ENCODE measurements at regions not wholly inside any gene's neighbourhood (a gene's known extent, or its start where the extent isn't known, plus 50 kb on each side); places are given as distances from the start of the nearest gene placed in this dataset.

- no peak for ATAC-seq
- no peak overlapping the region for H3K4me3 Mint-ChIP-seq
- no peaks in the 10 kb centered on the region for H3K4me1 Mint-ChIP-seq (ENCODE audit: low read depth)
- TF ChIP-seq, protein P1, sequence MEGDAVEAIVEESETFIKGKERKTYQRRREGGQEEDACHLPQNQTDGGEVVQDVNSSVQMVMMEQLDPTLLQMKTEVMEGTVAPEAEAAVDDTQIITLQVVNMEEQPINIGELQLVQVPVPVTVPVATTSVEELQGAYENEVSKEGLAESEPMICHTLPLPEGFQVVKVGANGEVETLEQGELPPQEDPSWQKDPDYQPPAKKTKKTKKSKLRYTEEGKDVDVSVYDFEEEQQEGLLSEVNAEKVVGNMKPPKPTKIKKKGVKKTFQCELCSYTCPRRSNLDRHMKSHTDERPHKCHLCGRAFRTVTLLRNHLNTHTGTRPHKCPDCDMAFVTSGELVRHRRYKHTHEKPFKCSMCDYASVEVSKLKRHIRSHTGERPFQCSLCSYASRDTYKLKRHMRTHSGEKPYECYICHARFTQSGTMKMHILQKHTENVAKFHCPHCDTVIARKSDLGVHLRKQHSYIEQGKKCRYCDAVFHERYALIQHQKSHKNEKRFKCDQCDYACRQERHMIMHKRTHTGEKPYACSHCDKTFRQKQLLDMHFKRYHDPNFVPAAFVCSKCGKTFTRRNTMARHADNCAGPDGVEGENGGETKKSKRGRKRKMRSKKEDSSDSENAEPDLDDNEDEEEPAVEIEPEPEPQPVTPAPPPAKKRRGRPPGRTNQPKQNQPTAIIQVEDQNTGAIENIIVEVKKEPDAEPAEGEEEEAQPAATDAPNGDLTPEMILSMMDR (IDR thresholded peaks at IDR 0.05), result no peak
- no peak overlapping the region for H3K27ac Mint-ChIP-seq
- H3K27me3 Mint-ChIP-seq, result no peaks in the 10 kb centered on the region
- no peak for DNase-seq
- peaks cover 26% of the 10 kb centered on the region for H3K9me3 Mint-ChIP-seq
- POLR2A ChIA-PET, result no interaction called here
- CTCF ChIA-PET, result interaction anchor here (1.2 to 1.6 kb wide), 2 partner anchors 13 to 73 kb away, joined by 3 read pairs; no protein-coding TSS in a partner anchor
- intact Hi-C loops (cut with micrococcal nuclease), result no loop called here
- peaks cover 1% of the 10 kb centered on the region for H3K36me3 Mint-ChIP-seq (ENCODE audit: low read depth)
Measured at GRCh38 chr1:219342836-219343235, 169.2 kb downstream of the LYPLAL1 start.

GRCh38 chr1:219340796-219341195, 167.1 kb downstream of the LYPLAL1 start:
- no peak for ATAC-seq
- Mint-ChIP-seq H3K27ac (no peak overlapping the region), H3K27me3 (no peaks in the 10 kb centered on the region), H3K4me1 (ENCODE audit: low read depth) (no peaks in the 10 kb centered on the region), H3K4me3 (no peak overlapping the region), H3K9me3 (peaks cover 14% of the 10 kb centered on the region), H3K36me3 (ENCODE audit: low read depth) (peaks cover 1% of the 10 kb centered on the region)
- CTCF ChIA-PET, result no interaction called here
- TF ChIP-seq, protein P1 (IDR thresholded peaks at IDR 0.05), result no peak
- no peak for DNase-seq
- POLR2A ChIA-PET, result no interaction called here
- intact Hi-C loops (cut with micrococcal nuclease), result no loop called here

- no peak overlapping the region for H3K27ac Mint-ChIP-seq
- TF ChIP-seq, protein P1 (IDR thresholded peaks at IDR 0.05), result no peak
- POLR2A ChIA-PET, result no interaction called here
- intact Hi-C loops (cut with micrococcal nuclease), result no loop called here
- H3K4me1 Mint-ChIP-seq (ENCODE audit: low read depth), result no peaks in the 10 kb centered on the region
- H3K27me3 Mint-ChIP-seq, result no peaks in the 10 kb centered on the region
- no peak for ATAC-seq
- peaks cover 5% of the 10 kb centered on the region for H3K9me3 Mint-ChIP-seq
- no peaks in the 10 kb centered on the region for H3K36me3 Mint-ChIP-seq (ENCODE audit: low read depth)
- no peak overlapping the region for H3K4me3 Mint-ChIP-seq
- no peak for DNase-seq
- CTCF ChIA-PET, result interaction anchor here (1.3 to 1.5 kb wide), 2 partner anchors 9 kb away, joined by 3 read pairs; no protein-coding TSS in a partner anchor
Measured at GRCh38 chr1:219339466-219339865, 165.8 kb downstream of the LYPLAL1 start.

DNA sequence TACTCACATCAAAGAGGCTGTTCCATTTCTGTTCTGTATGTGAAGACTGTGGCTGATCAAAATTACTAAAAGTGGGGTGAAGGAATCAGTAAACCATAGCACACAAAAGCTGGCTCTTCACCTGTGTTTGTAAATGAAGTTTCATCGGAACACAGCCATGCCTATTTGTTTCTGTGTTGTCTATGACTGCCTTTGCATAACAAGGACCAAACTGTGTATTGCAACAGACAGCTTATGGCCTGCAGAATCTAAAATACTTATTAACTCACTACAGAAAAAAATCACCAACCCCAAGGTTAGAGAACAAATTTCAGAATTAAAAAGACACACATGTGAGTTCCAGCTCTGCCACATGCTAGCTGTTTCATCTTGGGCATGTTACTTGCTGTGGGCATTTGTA, 163.9 kb downstream of the LYPLAL1 start:
- no peaks in the 10 kb centered on the region for H3K4me1 Mint-ChIP-seq (ENCODE audit: low read depth)

GRCh38 chr1:219333626-219334025, 159.9 kb downstream of the LYPLAL1 start:
- ATAC-seq, result no peak
- Mint-ChIP-seq H3K27me3 (no peaks in the 10 kb centered on the region), H3K4me3 (no peak overlapping the region), H3K36me3 (ENCODE audit: low read depth) (no peaks in the 10 kb centered on the region), H3K9me3 (no peaks in the 10 kb centered on the region), H3K27ac (no peak overlapping the region), H3K4me1 (ENCODE audit: low read depth) (no peaks in the 10 kb centered on the region)
- POLR2A ChIA-PET, result no interaction called here
- DNase-seq, result no peak
- intact Hi-C loops (cut with micrococcal nuclease), result no loop called here
- CTCF ChIA-PET, result no interaction called here
- TF ChIP-seq, protein P1 (IDR thresholded peaks at IDR 0.05), result no peak

More for the DNA sequence above, 163.9 kb downstream of the LYPLAL1 start:
- Mint-ChIP-seq H3K4me3 (no peak overlapping the region), H3K9me3 (no peaks in the 10 kb centered on the region), H3K27me3 (no peaks in the 10 kb centered on the region), H3K36me3 (ENCODE audit: low read depth) (no peaks in the 10 kb centered on the region), H3K27ac (no peak overlapping the region)
- TF ChIP-seq, protein P1 (IDR thresholded peaks at IDR 0.05), result no peak
- ATAC-seq (no peak), DNase-seq (no peak)
- ChIA-PET POLR2A (no interaction called here), CTCF (no interaction called here)
- intact Hi-C loops (cut with micrococcal nuclease), result no loop called here

Measured in activated CD8-positive, alpha-beta T cell treated with anti-CD3 and anti-CD28 coated beads for 36 hours (primary cell).